ENCODE measurements at regions not wholly inside any gene's neighbourhood (a gene's known extent, or its start where the extent isn't known, plus 50 kb on each side); places are given as distances from the start of the nearest gene placed in this dataset.

DNA sequence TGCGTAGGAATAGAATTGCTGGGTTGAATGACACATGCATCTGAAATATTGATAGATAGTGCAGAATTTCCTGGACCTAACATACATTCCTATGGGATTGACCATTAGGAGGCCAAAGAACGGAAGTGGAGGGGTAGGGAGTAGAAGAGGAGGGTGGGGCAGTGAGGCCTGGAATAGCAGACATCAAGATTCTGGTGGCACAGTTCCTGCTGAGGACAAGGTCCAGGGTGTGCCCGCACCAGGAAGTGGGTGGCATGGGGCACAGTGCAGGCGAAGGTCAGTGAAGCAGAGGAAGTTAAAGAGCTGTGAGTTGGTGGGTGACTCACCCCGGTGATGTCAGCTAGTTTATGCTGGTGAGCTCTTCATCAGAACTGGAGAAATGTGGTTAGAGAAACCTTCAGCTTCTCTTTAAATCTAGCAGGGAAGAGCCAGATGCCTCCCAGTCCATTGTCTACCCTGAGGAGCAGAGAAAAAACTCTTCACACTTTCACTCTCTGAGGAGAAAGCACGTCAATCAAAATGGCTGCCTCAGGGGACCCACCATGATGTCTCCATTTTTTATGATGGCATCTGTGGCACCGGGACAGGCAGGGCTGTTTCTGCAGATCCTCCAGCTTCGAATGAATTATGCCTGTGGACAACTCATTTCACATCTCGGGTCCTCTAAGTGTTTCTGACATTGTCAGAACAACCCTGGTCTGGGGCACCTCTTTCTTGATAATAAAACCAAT lies 55.9 kb upstream of the CTLA4 start (continued):
- TF ChIP-seq, protein P1, sequence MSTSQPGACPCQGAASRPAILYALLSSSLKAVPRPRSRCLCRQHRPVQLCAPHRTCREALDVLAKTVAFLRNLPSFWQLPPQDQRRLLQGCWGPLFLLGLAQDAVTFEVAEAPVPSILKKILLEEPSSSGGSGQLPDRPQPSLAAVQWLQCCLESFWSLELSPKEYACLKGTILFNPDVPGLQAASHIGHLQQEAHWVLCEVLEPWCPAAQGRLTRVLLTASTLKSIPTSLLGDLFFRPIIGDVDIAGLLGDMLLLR (CRISPR knock-in tag; IDR thresholded peaks at IDR 0.05), result no peak
- no peak for TF ChIP-seq ZNF878 (CRISPR knock-in tag; IDR thresholded peaks at IDR 0.05)
- TF ChIP-seq SNAPC2 (CRISPR knock-in tag; IDR thresholded peaks at IDR 0.05), result no peak
- no peak for TF ChIP-seq ZNF629 (CRISPR knock-in tag; conservative IDR thresholded peaks at IDR 0.05)
- no peak for TF ChIP-seq MED8 (CRISPR knock-in tag; IDR thresholded peaks at IDR 0.05; ENCODE audit: insufficient replicate concordance)
- 0 out of 2 replicates have a peak, but pooled peaks have one; percentile 15 for TF ChIP-seq MIER2 (CRISPR knock-in tag; IDR thresholded peaks at IDR 0.05)
- peak; percentile 48; the same call in 1 of the 2 replicates for TF ChIP-seq ZNF605 (CRISPR knock-in tag; IDR thresholded peaks at IDR 0.05)
- TF ChIP-seq, protein P2, sequence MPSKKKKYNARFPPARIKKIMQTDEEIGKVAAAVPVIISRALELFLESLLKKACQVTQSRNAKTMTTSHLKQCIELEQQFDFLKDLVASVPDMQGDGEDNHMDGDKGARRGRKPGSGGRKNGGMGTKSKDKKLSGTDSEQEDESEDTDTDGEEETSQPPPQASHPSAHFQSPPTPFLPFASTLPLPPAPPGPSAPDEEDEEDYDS (CRISPR knock-in tag; IDR thresholded peaks at IDR 0.05), result no peak
- peak; percentile 43; the same call in 1 of the 2 replicates for TF ChIP-seq ZMYM4 (CRISPR knock-in tag; IDR thresholded peaks at IDR 0.05)
- no peak for TF ChIP-seq NFE2L1 (CRISPR knock-in tag; IDR thresholded peaks at IDR 0.05; ENCODE audit: borderline replicate concordance)
- TF ChIP-seq NR1H2 (CRISPR knock-in tag; IDR thresholded peaks at IDR 0.05; ENCODE audit: borderline replicate concordance, low read depth), result no peak
- TF ChIP-seq, protein P3, sequence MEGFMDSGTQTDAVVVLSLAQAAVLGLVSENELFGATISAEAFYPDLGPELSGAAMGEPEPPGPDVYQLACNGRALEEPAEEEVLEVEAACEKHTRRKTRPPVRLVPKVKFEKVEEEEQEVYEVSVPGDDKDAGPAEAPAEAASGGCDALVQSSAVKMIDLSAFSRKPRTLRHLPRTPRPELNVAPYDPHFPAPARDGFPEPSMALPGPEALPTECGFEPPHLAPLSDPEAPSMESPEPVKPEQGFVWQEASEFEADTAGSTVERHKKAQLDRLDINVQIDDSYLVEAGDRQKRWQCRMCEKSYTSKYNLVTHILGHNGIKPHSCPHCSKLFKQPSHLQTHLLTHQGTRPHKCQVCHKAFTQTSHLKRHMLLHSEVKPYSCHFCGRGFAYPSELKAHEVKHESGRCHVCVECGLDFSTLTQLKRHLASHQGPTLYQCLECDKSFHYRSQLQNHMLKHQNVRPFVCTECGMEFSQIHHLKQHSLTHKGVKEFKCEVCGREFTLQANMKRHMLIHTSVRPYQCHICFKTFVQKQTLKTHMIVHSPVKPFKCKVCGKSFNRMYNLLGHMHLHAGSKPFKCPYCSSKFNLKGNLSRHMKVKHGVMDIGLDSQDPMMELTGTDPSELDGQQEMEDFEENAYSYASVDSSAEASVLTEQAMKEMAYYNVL (CRISPR knock-in tag; IDR thresholded peaks at IDR 0.05; ENCODE audit: borderline replicate concordance), result no peak
- no peak for TF ChIP-seq KMT2B (CRISPR knock-in tag; IDR thresholded peaks at IDR 0.05)
- TF ChIP-seq ELF3 (CRISPR knock-in tag; IDR thresholded peaks at IDR 0.05), result peak; percentile 93
- no peak for TF ChIP-seq DPF2 (CRISPR knock-in tag; IDR thresholded peaks at IDR 0.05; ENCODE audit: borderline replicate concordance, low read depth)
- peak; percentile 75 for TF ChIP-seq ELF1 (CRISPR knock-in tag; IDR thresholded peaks at IDR 0.05)
- no peak for TF ChIP-seq ZNF543 (CRISPR knock-in tag; IDR thresholded peaks at IDR 0.05)
- TF ChIP-seq, protein P4, sequence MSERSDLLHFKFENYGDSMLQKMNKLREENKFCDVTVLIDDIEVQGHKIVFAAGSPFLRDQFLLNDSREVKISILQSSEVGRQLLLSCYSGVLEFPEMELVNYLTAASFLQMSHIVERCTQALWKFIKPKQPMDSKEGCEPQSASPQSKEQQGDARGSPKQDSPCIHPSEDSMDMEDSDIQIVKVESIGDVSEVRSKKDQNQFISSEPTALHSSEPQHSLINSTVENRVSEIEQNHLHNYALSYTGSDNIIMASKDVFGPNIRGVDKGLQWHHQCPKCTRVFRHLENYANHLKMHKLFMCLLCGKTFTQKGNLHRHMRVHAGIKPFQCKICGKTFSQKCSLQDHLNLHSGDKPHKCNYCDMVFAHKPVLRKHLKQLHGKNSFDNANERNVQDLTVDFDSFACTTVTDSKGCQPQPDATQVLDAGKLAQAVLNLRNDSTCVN (CRISPR knock-in tag; IDR thresholded peaks at IDR 0.05; ENCODE audit: borderline replicate concordance), result no peak
- TF ChIP-seq IRX3 (CRISPR knock-in tag; IDR thresholded peaks at IDR 0.05; ENCODE audit: borderline replicate concordance, low read depth), result no peak
- no peak for TF ChIP-seq ZNF660 (CRISPR knock-in tag; IDR thresholded peaks at IDR 0.05; ENCODE audit: borderline replicate concordance, low read depth)
- no peak for TF ChIP-seq PRMT3 (CRISPR knock-in tag; IDR thresholded peaks at IDR 0.05; ENCODE audit: borderline replicate concordance, low read depth)
- peak; percentile 44 for TF ChIP-seq YY1 (IDR thresholded peaks at IDR 0.05; ENCODE audit: insufficient read depth, insufficient replicate concordance, low read depth, low read length)
- TF ChIP-seq, protein P5, sequence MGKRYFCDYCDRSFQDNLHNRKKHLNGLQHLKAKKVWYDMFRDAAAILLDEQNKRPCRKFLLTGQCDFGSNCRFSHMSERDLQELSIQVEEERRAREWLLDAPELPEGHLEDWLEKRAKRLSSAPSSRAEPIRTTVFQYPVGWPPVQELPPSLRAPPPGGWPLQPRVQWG (CRISPR knock-in tag; IDR thresholded peaks at IDR 0.05; ENCODE audit: borderline replicate concordance, low read depth), result no peak
- TF ChIP-seq ADNP (CRISPR knock-in tag; IDR thresholded peaks at IDR 0.05), result no peak
- TF ChIP-seq ZNF761 (CRISPR knock-in tag; conservative IDR thresholded peaks at IDR 0.05), result no peak
- TF ChIP-seq REXO4 (CRISPR knock-in tag; IDR thresholded peaks at IDR 0.05; ENCODE audit: borderline replicate concordance), result no peak
- no peak for TF ChIP-seq ZNF12 (CRISPR knock-in tag; IDR thresholded peaks at IDR 0.05)

Measured in HepG2 (cell line).